Endothelial cell of umbilical vein (primary cell): ENCODE measurements at regions not wholly inside any gene's neighbourhood (a gene's known extent, or its start where the extent isn't known, plus 50 kb on each side); places are given as distances from the start of the nearest gene placed in this dataset.

Experiments
- JUN ChIP-seq: IDR thresholded peaks from 2 replicates; pipeline ENCODE4 v1.6.1; 2011; ENCODE audit warnings: borderline replicate concordance, low read depth; ENCODE audit not compliant: insufficient read length, insufficient read depth
- POLR2A ChIP-seq: IDR thresholded peaks from 2 replicates; pipeline ENCODE4 v1.6.1; 2012; ENCODE audit warnings: low read depth, mild to moderate bottlenecking, control low read depth, low read length
- POLR2AphosphoS5 ChIP-seq: IDR thresholded peaks from 2 replicates; pipeline ENCODE4 v1.6.1; 2012; ENCODE audit warnings: low read depth, mild to moderate bottlenecking, control low read depth, low read length, moderate library complexity; ENCODE audit not compliant: insufficient read depth
- TF ChIP-seq, protein P1 (sequence below), 2 donors: IDR thresholded peaks; 1 replicate in 1 of 2; 2 replicates in 1 of 2; pipeline ENCODE4 v1.5.1; 2011; ENCODE audit warnings: low read length in 2 of 2, mild to moderate bottlenecking in 2 of 2, moderate library complexity in 2 of 2, control low read depth in 1 of 2, inconsistent platforms in 1 of 2, low read depth in 1 of 2; ENCODE audit not compliant: insufficient read depth in 1 of 2; ENCODE audit errors: extremely low read depth in 1 of 2

DNA sequence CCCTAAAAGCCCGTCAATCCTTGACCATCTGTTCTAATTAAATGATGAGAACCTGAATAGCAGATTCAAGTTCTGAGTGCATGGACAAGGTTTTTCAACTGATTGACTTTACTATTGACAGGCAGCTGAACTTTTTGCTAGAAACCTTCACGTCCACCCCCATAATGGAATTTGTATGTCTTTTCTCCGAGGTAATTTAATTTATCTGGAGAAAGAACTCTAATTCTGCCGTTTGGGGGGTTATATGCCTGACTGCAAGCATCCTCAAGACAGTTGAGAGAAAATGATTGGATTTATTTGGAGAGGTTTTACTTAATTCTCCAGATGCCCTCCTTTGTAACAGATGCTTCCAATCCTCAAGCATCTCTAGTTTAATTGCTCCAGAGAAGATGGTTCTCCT lies 1053.4 kb upstream of the AUTS2 start:
- TF ChIP-seq POLR2A (no peak), POLR2AphosphoS5 (no peak), JUN (no peak)
- TF ChIP-seq, protein P1, sequence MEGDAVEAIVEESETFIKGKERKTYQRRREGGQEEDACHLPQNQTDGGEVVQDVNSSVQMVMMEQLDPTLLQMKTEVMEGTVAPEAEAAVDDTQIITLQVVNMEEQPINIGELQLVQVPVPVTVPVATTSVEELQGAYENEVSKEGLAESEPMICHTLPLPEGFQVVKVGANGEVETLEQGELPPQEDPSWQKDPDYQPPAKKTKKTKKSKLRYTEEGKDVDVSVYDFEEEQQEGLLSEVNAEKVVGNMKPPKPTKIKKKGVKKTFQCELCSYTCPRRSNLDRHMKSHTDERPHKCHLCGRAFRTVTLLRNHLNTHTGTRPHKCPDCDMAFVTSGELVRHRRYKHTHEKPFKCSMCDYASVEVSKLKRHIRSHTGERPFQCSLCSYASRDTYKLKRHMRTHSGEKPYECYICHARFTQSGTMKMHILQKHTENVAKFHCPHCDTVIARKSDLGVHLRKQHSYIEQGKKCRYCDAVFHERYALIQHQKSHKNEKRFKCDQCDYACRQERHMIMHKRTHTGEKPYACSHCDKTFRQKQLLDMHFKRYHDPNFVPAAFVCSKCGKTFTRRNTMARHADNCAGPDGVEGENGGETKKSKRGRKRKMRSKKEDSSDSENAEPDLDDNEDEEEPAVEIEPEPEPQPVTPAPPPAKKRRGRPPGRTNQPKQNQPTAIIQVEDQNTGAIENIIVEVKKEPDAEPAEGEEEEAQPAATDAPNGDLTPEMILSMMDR (IDR thresholded peaks at IDR 0.05; ENCODE audit: extremely low read depth in 1 of 2, insufficient read depth in 1 of 2, low read depth in 1 of 2, low read length in 2 of 2) = no peak
